GM21723 (cell line): ENCODE measurements at regions not wholly inside any gene's neighbourhood (a gene's known extent, or its start where the extent isn't known, plus 50 kb on each side); places are given as distances from the start of the nearest gene placed in this dataset.
"Not testable (repeated sequence)": the region's sequence is repeated elsewhere in the genome, so short reads cannot be mapped to it uniquely, and the experiment has no call there.

ENCODE experiments used
- ATAC-seq: cut with Tn5 transposase; IDR thresholded peaks from one replicate; pipeline ENCODE4 v1.9.1; 2021; ENCODE audit warnings: mild to moderate bottlenecking, moderate library complexity; ENCODE audit not compliant: unreplicated experiment

- no peak for ATAC-seq
These were observed 307.3 kb upstream of the ERCC4 start for GRCh38 chr16:13612623-13613022.

GRCh38 chr16:13613165-13613564, 306.8 kb upstream of the ERCC4 start:
- no peak for ATAC-seq

GRCh38 chr16:13621639-13622038, 298.3 kb upstream of the ERCC4 start:
- no peak for ATAC-seq

- ATAC-seq, result no peak
These were observed 291.8 kb upstream of the ERCC4 start for GRCh38 chr16:13628156-13628555.

- ATAC-seq, result no peak
These were observed 290.2 kb upstream of the ERCC4 start for GRCh38 chr16:13629704-13630103.

GRCh38 chr16:13630374-13630773, 289.6 kb upstream of the ERCC4 start:
- no peak for ATAC-seq

GRCh38 chr16:13631213-13631767, 288.7 kb upstream of the ERCC4 start:
- no peak for ATAC-seq

- ATAC-seq, result no peak
These were observed 288.0 kb upstream of the ERCC4 start for GRCh38 chr16:13631916-13632315.

- ATAC-seq, result not testable (repeated sequence)
These were observed 287.4 kb upstream of the ERCC4 start for GRCh38 chr16:13632504-13632903.

- no peak for ATAC-seq
These were observed 286.5 kb upstream of the ERCC4 start for GRCh38 chr16:13633391-13633861.

GRCh38 chr16:13634253-13634652, 285.7 kb upstream of the ERCC4 start:
- no peak for ATAC-seq

- ATAC-seq, result no peak
These were observed 285.0 kb upstream of the ERCC4 start for GRCh38 chr16:13634959-13635358.

GRCh38 chr16:13638218-13638617, 281.7 kb upstream of the ERCC4 start:
- ATAC-seq, result no peak

GRCh38 chr16:13643412-13643811, 276.5 kb upstream of the ERCC4 start:
- no peak for ATAC-seq

- no peak for ATAC-seq
These were observed 274.2 kb upstream of the ERCC4 start for GRCh38 chr16:13645601-13646245.

GRCh38 chr16:13660807-13661206, 259.1 kb upstream of the ERCC4 start:
- no peak for ATAC-seq

- ATAC-seq, result no peak
These were observed 254.1 kb upstream of the ERCC4 start for GRCh38 chr16:13665876-13666275.

- ATAC-seq, result no peak
These were observed 247.8 kb upstream of the ERCC4 start for GRCh38 chr16:13672196-13672595.

GRCh38 chr16:13680021-13680889, 239.7 kb upstream of the ERCC4 start:
- no peak for ATAC-seq

GRCh38 chr16:13684819-13685563, 235.0 kb upstream of the ERCC4 start:
- no peak for ATAC-seq

- ATAC-seq, result no peak
These were observed 223.9 kb upstream of the ERCC4 start for GRCh38 chr16:13696017-13696416.
